ENCODE measurements at regions not wholly inside any gene's neighbourhood (a gene's known extent, or its start where the extent isn't known, plus 50 kb on each side); places are given as distances from the start of the nearest gene placed in this dataset.
"Not testable (repeated sequence)": the region's sequence is repeated elsewhere in the genome, so short reads cannot be mapped to it uniquely, and the experiment has no call there.

DNA sequence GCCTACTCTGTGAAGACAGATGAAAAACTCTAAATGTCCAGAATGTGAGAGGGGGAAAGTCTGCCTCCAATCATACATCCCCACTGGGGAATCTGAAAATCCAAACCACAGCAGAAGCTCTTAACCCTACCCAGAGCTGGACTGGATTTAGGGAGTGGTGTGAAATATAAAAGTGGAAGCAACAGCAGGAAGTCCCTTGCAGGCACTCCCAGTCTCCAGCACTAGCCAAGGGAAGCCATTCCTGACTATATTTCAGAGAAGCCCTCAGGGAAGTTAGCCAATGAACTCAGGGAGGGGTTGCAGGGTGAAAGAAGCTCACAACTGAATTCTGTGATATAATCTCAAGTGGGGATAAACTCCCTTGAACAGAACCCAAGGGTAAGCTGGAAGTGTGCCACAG, 51.5 kb downstream of the CRPPA start:
- intact Hi-C loops (cut with micrococcal nuclease) = no loop called here
- DNase-seq (no peak), ATAC-seq (no peak)

DNA sequence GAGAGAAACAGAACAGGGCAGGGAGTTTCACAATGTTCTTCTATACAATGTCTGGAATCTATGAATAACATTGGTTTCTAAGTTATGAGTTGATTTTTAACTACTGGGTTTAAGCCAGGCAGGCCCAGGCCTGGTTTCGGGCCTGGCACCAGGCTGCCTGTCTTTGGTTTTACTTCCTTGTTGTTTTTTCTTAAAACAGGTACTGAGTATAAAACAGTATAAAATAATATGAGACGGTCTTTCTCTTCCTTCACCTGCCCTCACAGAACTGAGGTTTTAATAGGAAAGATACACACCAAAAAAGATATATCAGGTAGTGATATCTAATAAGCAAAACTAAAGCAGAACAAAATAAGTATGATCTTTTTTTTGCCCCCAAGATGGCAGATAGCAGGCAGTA, 52.0 kb downstream of the CRPPA start:
- intact Hi-C loops (cut with micrococcal nuclease); DNase-seq; ATAC-seq: not testable (repeated sequence)

DNA sequence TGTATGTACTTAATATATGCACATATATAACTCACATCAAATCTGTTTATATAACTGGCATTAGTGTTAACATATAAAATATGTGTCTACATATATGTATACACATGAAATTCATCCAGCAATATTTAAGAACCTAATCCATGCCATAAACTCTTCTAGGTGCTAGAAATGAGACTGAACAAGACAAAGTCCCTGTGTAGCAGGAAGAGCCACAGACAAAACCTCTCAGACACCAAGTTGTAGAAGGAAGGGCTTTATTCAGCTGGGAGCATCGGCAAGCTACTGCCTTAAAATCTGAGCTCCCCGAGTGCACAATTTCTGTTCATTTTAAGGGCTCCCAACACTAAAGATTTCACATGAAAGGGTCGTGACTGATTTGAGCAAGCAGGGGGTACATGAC, 52.5 kb downstream of the CRPPA start:
- no peak for ATAC-seq
- intact Hi-C loops (cut with micrococcal nuclease) = no loop called here
- no peak for DNase-seq

DNA sequence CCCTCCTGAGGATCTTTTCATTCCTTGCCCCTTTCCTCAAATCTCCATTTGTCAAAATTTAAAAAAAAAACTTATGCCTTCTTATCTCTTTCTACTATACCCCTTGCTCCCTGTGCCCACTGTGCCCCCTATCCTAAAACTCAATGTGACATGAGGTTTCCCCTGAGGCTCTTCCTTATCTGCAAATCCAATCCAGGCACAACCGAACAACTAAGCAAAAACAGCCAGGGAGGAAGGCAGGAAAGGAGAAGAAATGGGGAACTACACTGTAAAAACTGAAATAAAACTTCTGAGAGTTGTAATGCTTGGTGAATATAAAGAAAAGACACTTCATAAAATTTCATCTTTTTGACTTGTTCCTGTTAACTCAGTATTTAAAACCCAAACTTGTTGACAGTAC, 54.2 kb downstream of the CRPPA start:
- DNase-seq = no peak
- no peak for ATAC-seq
- intact Hi-C loops (cut with micrococcal nuclease) = no loop called here

DNA sequence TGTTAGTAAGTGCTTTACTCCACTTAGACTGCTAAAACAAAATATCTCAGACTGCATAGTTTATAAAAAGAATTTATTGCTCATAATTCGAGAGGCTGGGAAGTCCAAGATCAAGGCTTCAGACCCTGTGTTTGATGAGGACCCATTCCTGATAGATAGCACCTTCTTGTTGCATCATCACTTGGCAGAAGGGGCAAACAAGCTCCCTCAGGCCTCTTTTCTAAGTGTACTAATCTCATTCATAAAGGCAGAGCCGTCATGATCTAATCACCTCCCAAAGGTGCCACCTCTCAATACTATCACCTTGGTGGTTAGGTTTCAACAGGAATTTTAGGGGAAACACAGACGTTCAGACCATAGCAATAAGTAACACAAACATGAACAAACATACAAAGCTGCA, 55.4 kb downstream of the CRPPA start:
- no peak for ATAC-seq
- intact Hi-C loops (cut with micrococcal nuclease) = no loop called here
- DNase-seq = no peak

DNA sequence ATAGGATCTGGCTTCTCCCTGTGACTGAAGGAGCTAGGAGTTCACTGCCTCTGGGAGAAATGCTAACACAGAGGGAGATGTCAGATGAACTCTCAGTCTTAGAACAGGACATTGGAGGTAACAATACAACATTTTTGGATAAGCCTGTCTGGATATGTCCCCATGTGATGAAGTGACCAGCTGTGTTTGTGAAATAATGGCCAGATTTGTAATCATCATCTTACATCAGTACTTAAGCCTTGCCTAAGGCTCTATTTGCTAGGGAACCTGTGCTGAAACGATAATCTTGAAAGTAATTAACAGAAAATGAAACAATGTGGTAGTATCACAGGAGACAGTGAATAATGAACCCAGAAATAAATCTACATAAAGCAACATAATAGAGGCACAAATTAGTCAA, 56.2 kb downstream of the CRPPA start:
- no peak for DNase-seq
- ATAC-seq = no peak
- intact Hi-C loops (cut with micrococcal nuclease) = no loop called here

DNA sequence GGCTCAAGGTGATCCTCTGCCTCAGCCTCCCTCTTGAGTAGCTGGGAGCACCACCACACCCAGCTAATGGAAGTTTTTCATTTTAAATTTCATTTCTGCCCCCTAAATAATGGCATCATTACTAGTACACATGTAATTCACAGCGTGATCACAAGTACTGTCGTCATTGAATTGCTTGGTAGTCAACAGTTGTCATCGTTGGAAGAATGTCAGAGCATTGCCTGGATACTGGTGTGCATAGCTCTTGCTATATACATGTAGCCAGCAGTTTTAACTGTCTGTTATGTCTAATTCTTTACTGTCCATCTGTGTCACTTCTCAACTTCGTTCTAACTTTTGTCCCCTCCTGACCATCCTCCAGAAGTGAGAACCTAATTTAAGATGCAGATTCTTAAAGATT, 62.1 kb downstream of the CRPPA start:
- no peak for DNase-seq
- intact Hi-C loops (cut with micrococcal nuclease) = no loop called here
- ATAC-seq = peak; percentile 38

DNA sequence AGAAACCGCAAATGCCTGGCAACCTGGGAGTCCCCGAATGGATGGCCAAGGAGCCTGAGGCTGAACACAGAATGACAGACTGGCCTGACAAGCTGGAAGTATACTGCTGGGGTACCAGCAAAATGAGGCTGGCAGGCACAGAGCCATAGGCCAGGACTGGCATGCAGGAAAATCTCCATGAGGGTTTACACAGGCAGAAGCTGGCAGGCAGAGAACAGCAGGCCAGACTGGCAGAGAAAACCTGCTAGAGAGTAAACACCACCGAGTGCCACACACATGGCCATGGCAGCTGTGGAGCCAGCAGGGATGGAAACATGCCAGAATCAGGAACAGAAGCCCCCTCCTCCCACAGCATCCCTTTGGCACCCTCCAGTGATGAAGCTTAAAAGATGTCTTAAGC, 63.4 kb downstream of the CRPPA start:
- DNase-seq = peak; percentile 29
- peak; percentile 67 for ATAC-seq
- intact Hi-C loops (cut with micrococcal nuclease) = no loop called here

DNA sequence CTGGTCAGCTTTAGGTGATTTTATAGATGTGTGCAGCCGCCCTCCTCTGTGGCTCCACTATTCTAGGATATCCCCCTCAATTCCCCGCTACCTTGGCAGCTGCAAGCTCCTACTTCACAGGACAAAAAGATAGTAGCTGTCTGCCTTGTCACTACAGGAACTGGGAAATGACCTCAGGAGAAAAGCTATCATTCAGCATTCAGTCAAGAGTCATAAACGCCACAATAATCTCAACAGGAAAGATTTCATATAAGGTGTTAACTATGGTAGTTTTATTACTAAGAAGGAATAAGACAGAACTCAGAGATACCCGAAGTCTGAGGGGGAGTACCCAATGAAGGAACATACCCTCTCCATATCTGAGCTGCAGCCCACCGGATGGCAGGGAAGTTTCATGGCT, 63.9 kb downstream of the CRPPA start:
- no peak for ATAC-seq
- intact Hi-C loops (cut with micrococcal nuclease) = no loop called here
- DNase-seq = no peak

DNA sequence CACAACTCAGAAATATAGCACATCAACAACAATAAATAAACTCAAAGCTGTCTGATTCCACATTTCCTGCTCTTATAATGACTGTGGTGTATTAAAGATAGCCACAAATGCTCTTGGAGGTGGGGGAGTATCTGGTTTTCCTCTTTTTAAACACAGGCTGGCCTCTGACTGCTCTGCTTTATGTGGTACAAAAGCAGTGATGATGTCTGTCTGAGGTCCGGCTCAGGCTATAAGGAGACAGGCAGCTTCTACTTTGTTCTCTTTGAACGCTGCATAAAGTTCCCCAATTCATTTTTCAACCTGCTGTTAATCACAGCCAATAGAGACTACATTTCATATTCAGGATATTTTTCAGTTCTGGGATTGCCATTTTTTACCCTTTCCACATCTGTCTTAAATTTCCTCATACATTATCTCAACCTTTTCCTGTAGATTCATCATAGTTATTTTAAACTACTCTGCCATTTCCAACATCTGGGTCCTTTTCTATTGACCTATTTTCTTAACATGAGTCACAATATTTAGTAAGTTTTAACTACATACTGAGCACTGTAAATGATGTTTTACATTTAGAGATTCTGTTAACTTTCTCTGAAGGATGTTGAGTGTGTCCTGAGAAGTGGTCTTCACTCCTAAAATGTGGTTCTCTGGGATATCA, 64.9 kb downstream of the CRPPA start:
- peak; percentile 27 for ATAC-seq
- intact Hi-C loops (cut with micrococcal nuclease) = no loop called here
- DNase-seq = no peak

DNA sequence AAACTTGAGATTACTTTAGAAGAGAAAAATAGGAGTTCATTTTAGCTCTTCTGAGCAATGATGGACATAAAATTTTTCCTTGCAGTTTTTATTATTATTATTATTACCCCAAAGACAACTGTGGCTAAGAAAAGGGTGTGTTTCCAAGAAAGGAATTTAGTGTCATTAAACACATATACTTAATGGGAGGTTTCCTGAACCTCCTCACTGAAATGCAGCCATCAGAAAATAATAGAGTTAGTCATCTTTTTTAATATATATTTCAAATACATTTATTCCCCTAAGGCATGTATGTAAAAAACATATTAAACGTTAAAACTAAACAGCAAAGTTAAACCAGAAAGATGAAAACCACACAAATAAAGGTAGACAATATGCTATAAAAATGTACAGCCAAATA, 66.8 kb downstream of the CRPPA start:
- no peak for ATAC-seq
- intact Hi-C loops (cut with micrococcal nuclease) = no loop called here
- DNase-seq = no peak

DNA sequence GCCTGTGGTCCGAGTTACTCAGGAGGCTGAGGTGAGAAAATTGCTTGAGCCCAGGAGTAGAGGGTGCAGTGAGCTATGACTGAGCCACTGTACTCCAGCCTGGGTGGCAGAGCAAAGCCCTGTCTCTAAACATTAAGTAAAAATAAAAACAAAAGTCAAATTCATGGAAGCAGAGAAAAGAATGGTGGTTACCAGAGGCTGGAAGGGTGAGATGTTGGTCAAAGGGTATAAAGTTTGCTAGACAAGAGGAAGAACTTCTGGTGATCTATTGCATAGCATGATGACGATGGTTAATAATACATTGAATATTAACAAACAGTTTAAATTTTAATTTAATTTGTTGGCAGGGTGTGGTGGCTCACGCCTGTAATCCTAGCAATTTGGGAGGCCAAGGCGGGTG, 68.1 kb downstream of the CRPPA start:
- intact Hi-C loops (cut with micrococcal nuclease) = no loop called here
- no peak for ATAC-seq
- no peak for DNase-seq

DNA sequence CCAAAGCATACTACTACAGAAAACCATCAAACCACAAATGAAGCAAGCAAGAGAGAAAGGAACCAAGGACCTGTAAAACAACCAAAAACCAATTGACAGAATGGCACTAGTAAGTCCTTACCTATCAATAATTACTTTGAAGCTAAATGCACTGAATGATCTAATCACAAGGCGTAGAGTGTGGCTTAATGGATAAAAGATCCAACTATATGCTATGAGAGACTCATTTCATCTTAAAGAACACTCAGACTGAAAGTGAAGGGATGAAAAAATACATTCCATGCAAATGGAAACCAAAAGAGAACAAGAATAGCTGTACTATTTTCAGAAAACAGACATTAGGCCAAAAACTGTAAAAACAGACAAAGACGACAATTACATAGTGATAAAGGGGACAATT, 70.7 kb downstream of the CRPPA start:
- DNase-seq (no peak), ATAC-seq (no peak)
- intact Hi-C loops (cut with micrococcal nuclease) = no loop called here

DNA sequence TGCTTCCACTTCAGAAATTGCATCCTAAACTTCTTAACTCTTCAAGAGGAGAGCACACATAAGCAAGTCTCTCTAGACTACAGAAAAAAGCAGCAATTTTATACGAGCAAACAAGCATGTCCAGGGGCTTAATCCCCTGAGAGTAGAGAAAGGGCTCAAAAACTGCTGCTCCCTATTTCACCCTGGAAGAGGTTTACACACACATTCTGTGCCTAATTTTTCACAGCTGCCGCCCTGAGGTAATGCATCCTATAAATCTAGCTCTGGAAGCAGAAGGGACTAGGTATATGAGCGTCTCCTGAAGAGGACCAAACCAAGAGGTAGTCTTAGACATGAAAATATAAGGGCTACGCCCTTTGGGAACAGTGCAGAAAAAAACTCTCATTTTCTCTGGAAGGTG, 73.1 kb downstream of the CRPPA start:
- intact Hi-C loops (cut with micrococcal nuclease) = no loop called here
- ATAC-seq = no peak
- no peak for DNase-seq

DNA sequence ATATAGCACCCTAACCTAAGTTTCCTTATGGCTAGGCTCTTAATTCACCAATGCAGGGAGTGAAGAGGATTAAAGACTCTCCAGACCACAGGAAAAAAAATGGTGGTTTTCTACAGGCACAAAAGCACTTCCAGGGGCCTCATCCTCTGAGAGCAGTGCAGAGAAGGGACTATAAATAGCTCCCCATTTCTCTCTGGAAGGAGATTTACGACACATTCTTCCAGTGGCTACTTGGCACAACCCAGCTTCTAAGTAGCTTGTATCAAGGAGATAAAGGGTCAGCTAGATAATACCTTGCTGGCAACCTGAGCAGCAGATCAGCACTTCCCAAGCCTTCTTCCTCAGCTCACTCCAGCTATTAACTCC, 73.5 kb downstream of the CRPPA start:
- intact Hi-C loops (cut with micrococcal nuclease) = no loop called here
- ATAC-seq (peak; percentile 81), DNase-seq (no peak)

DNA sequence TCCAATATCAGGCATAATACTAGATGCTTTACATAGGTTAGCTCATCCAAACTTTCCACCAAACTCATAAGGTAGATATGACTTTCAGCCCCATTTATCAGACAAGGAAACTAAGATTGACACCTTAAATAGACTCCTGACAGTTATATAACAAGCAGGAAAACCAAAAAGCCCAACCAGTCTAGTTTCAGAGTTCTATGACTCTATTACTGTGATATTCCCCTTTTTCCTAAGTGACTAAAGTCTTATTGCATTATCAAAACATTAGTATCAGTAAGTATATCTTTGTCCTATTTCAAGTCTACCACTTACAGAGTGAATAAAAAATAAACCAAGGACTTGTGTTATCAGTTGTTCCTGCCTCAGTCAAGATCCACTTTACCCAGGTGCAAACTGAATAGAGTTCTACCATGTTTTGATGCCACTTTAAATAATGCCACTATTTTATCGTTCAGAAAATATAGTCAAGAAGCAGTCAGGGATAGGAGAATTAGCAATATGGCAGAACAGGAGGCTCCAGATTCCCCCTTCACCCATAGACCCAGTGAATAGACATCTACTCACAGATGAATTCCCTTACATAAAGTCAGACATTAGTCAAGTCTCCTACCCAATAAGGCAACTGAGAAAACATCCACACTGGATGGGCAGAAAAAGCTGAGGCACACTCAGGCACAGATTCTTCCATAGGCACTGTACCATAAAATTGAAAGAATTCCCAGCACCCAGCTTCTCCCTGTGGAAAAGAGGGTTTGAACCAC, 74.1 kb downstream of the CRPPA start:
- ATAC-seq (no peak), DNase-seq (no peak)
- intact Hi-C loops (cut with micrococcal nuclease) = no loop called here

DNA sequence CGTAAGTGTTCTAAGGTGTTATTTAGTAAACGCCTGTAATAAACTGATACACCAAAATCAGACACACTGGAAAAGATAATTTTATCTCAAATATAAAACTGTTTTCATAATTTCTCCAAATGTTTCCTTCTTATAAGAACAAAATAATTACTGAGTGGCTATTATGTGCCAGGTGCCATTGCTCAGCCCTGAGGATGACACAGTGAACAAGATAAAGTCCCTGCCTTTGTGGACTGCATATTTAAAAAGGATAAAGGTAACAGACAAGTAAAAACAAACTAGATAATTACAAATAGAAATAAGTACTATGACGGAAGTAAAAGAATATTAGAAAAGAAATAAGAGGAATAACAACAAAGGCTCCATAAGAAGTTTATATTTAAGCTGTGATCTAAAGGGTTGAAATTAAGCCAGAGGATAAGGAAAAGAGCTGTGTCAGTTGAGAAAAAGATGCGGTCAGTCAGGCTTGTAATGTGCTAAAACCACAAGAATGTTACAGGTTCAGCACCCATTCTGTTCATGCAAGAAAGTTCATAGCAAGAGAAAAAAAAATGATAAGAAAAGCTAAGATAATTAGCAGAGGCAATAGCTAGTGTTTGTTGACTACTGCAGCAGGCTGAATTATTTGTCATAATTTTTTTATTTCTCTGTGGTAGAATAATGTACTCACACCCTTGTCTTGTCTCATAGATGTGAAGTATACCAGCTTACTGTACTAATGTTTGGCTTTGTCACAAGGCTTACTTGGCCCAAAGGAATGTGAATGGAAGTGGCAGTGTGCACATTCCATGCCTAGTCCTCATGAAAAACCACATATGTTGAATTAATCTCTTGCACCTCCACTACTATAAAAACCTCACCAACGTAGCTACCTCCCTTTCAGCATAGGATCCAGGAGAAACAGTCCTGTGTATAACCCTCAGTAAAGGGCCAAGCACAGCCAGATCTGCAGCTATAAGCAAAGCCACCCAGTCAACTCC, 75.1 kb downstream of the CRPPA start:
- peak; percentile 74 for ATAC-seq
- intact Hi-C loops (cut with micrococcal nuclease) = no loop called here

DNA sequence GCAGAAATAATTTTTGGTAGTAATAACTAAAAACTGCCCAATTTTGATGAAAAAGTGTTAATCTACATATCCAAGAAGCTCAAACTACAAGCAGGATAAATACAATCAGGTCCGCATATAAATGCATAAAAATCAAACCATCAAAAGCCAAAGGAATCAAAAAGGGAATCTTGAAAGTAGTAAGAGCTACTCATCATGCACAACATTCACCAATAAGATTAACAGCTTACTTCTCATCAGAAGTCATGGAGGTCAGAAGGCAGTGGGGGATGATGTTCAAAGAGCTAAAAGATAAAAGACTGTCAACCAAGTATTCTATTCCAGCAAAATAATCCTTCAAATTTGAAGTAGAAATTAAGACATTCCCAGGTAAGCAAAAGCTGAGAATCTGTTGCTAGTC, 76.4 kb downstream of the CRPPA start:
- ATAC-seq (no peak), DNase-seq (no peak)
- intact Hi-C loops (cut with micrococcal nuclease) = no loop called here

More for the DNA sequence above, 75.1 kb downstream of the CRPPA start:
- DNase-seq = no peak

DNA sequence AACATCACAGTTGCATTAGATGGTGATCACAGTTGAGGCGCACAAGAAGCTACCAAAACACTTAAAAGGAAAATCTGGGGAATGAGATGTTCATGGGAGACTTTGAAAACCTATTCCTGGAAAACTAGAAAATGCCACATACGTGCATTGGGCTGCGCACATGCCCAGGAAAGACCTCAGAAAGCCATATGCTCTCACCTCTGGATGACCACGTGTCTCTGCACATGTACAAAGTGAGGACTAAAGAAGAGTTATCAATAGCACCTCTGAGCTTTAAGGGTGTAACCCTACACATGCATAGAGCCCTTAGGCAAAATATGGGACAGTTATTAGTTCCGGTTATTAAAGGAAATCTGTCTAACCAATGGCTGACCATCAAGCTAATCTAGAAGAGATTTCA, 77.7 kb downstream of the CRPPA start:
- intact Hi-C loops (cut with micrococcal nuclease) = no loop called here
- no peak for DNase-seq
- no peak for ATAC-seq

DNA sequence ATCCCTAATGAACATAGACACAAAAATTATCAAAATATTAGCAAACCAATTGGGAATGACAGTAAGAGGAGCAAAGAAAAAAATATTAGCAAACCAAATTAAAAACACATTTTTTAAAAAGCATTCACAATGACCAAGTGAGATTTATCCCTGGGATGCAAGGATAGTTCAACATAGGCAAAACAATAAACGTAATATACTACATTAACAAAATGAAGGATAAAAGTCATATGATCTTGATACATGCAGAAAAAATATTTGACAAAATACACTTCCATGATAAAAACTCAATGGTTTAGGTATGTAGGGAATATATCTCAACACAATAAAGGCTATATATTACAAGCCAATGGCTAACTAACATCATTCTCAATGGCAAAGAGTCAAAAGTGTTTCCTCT, 83.3 kb downstream of the CRPPA start:
- intact Hi-C loops (cut with micrococcal nuclease) = no loop called here
- ATAC-seq (no peak), DNase-seq (no peak)
